K562 (cell line): ENCODE measurements at regions not wholly inside any gene's neighbourhood (a gene's known extent, or its start where the extent isn't known, plus 50 kb on each side); places are given as distances from the start of the nearest gene placed in this dataset.

Source experiments
- ATAC-seq: fragments of 200-7000 bp; cut with Tn5 transposase; 3 replicates; pipeline ENCODE4 v1.9.1; 2020; ENCODE audit warnings: moderate library complexity
- BruUV-seq: library from RNA; stranded (reverse); fragments of 400-500 nt; replicated peaks from 2 replicates; lab custom pipeline; 2021; lab: Mats Ljungman, UMichigan
- CTCF ChIA-PET: fragments of 300-600 bp; formaldehyde crosslinking; extraction: SDS; loops from one replicate; lab custom pipeline; 2021; ENCODE audit warnings: low intra/inter-chr PET ratio; lab: Yijun Ruan, JAX
- POLR2A ChIA-PET: fragments of 300-600, 350-650 bp; sonication (Branson Sonifier 250); formaldehyde crosslinking; extraction: SDS; loops from one replicate; lab custom pipeline; 2021; ENCODE audit warnings: antibody characterized with exemption, inconsistent platforms; lab: Yijun Ruan, JAX
- DNase-seq, 4 experiments: peaks; one replicate each; pipeline versions ENCODE4 v3.0.0 to v3.0.0-alpha.2; 2011 to 2018; ENCODE audit warnings: low spot score in 3 of 4, mixed read lengths in 3 of 4; ENCODE audit errors: extremely low read depth in 1 of 4
- FAIRE-seq: peaks from 2 replicates; lab custom pipeline; 2011; peaks lifted over from hg19 to GRCh38; lab: Jason Lieb, UNC
- H2AFZ ChIP-seq: 2 replicates; pipeline ENCODE4 v1.6.0; 2011; ENCODE audit warnings: low read depth, low read length, control low read depth, inconsistent platforms
- H3K27ac ChIP-seq: fragments of 200-600 bp; 3 replicates; pipeline ENCODE4 v1.8.0; 2011; ENCODE audit warnings: low read depth, mild to moderate bottlenecking, control low read depth, inconsistent platforms, low read length, moderate library complexity, mixed read lengths; ENCODE audit errors: extremely low read depth
- H3K27me3 ChIP-seq, 2 experiments: fragments of 300-600 bp in 1 of 2; 2 replicates in 1 of 2; 3 replicates in 1 of 2; pipeline versions ENCODE4 v1.6.0 to v1.8.0; 2011; ENCODE audit warnings: inconsistent platforms in 2 of 2, low read length in 2 of 2, mild to moderate bottlenecking in 1 of 2, mixed read lengths in 1 of 2, moderate library complexity in 1 of 2; ENCODE audit not compliant: control insufficient read depth in 2 of 2, insufficient read depth in 2 of 2
- H3K36me3 ChIP-seq: fragments of 300-600 bp; 3 replicates; pipeline ENCODE4 v1.8.0; 2011; ENCODE audit warnings: mild to moderate bottlenecking, low read length, inconsistent platforms; ENCODE audit not compliant: control insufficient read depth, insufficient read depth
- H3K4me1 ChIP-seq, 2 experiments: fragments of 200-600 bp in 1 of 2; replicated peaks in 1 of 2; 2 replicates in 1 of 2; 3 replicates in 1 of 2; pipeline versions ENCODE4 v1.5.1 to v1.8.0; 2011; ENCODE audit warnings: inconsistent platforms in 2 of 2, low read length in 2 of 2, mild to moderate bottlenecking in 1 of 2, mixed read lengths in 1 of 2, moderate library complexity in 1 of 2; ENCODE audit not compliant: control insufficient read depth in 2 of 2, insufficient read depth in 2 of 2
- H3K4me2 ChIP-seq: 2 replicates; pipeline ENCODE4 v1.6.1; 2011; ENCODE audit warnings: low read length, control low read depth, inconsistent platforms, mixed read lengths; ENCODE audit not compliant: insufficient read depth
- H3K4me3 ChIP-seq: fragments of 200-600 bp; sonication (generic), shearing (Covaris generic); 2 replicates; pipeline ENCODE4 v1.5.1; 2016; ENCODE audit warnings: control low read depth, inconsistent platforms
- H3K79me2 ChIP-seq: fragments of 200-600 bp; 3 replicates; pipeline ENCODE4 v1.8.0; 2011; ENCODE audit warnings: low read length, inconsistent platforms; ENCODE audit not compliant: control insufficient read depth, insufficient read depth
- H3K9ac ChIP-seq, 2 experiments: 2 replicates each; pipeline versions ENCODE4 v1.6.0 to v1.6.1; 2011; ENCODE audit warnings: low read depth in 2 of 2, low read length in 2 of 2, control low read depth in 1 of 2, inconsistent platforms in 1 of 2, mild to moderate bottlenecking in 1 of 2, mixed read lengths in 1 of 2; ENCODE audit not compliant: insufficient read depth in 1 of 2
- H3K9me1 ChIP-seq: one replicate; pipeline ENCODE4 v1.6.0; 2011; ENCODE audit warnings: inconsistent platforms, mild to moderate bottlenecking, low read length, moderate library complexity; ENCODE audit not compliant: control insufficient read depth, insufficient read depth
- H3K9me3 ChIP-seq: replicated peaks from 2 replicates; pipeline ENCODE4 v1.5.1; 2011; ENCODE audit warnings: low read depth, low read length, inconsistent platforms; ENCODE audit not compliant: control insufficient read depth, insufficient read depth
- H4K20me1 ChIP-seq: replicated peaks from 2 replicates; pipeline ENCODE4 v1.6.1; 2011; ENCODE audit warnings: low read length, inconsistent platforms, mixed read lengths; ENCODE audit not compliant: control insufficient read depth, insufficient read depth
- DIDO1 ChIP-seq: fragments of 450-650 bp; IDR thresholded peaks from 2 replicates; pipeline ENCODE4 v1.6.1; 2016; ENCODE audit warnings: low read depth, missing biosample characterization, missing genetic modification characterization
- GATAD2A ChIP-seq: fragments of 450-650 bp; IDR thresholded peaks from 2 replicates; pipeline ENCODE4 v1.6.1; 2017
- ILK ChIP-seq: fragments of 450-650 bp; IDR thresholded peaks from 2 replicates; pipeline ENCODE4 v1.6.1; 2016; ENCODE audit warnings: missing genetic modification characterization, low read depth, mild to moderate bottlenecking, missing compliant biosample characterization, moderate library complexity, borderline replicate concordance
- IRF1 ChIP-seq: sonication (generic); formaldehyde crosslinking; IDR thresholded peaks from 2 replicates; pipeline ENCODE4 v1.8.0; 2022; ENCODE audit warnings: missing genetic modification reagents, mild to moderate bottlenecking, borderline replicate concordance
- KDM4B ChIP-seq, 2 experiments: fragments of 450-650 bp in 1 of 2; sonication (generic) in 1 of 2; IDR thresholded peaks; 2 replicates each; pipeline ENCODE4 v1.6.1; 2016 to 2017; ENCODE audit warnings: borderline replicate concordance in 2 of 2, antibody characterized with exemption in 1 of 2, low read depth in 1 of 2, mild to moderate bottlenecking in 1 of 2
- MAFG ChIP-seq: fragments of 450-650 bp; conservative IDR thresholded peaks from 2 replicates; pipeline ENCODE4 v1.6.1; 2016; ENCODE audit warnings: missing genetic modification characterization, missing compliant biosample characterization
- NBN ChIP-seq: fragments of 450-650 bp; IDR thresholded peaks from 2 replicates; pipeline ENCODE4 v1.6.1; 2016; ENCODE audit warnings: low read depth, mild to moderate bottlenecking
- PCBP2 ChIP-seq: fragments of 200-400 bp; formaldehyde crosslinking; IDR thresholded peaks from 2 replicates; pipeline ENCODE4 v1.6.1; 2018; ENCODE audit warnings: low read length, low read depth, mild to moderate bottlenecking, moderate library complexity; ENCODE audit not compliant: poor library complexity, severe bottlenecking
- SLC30A9 ChIP-seq: fragments of 250-450 bp; sonication (Bioruptor Pico); IDR thresholded peaks from 2 replicates; pipeline ENCODE4 v1.8.0; 2022; ENCODE audit warnings: mild to moderate bottlenecking, moderate library complexity
- SMAD2 ChIP-seq: fragments of 150-350 bp; IDR thresholded peaks from 2 replicates; pipeline ENCODE4 v1.6.1; 2014; ENCODE audit warnings: low read depth, mild to moderate bottlenecking, low read length
- SRF ChIP-seq, 2 experiments: fragments of 250-450, 450-650 bp in 1 of 2; sonication (Bioruptor Pico) in 1 of 2; sonication (generic) in 1 of 2; formaldehyde crosslinking; IDR thresholded peaks; 2 replicates each; pipeline versions ENCODE4 v1.5.0 to v1.5.1; 2020 to 2022; ENCODE audit warnings: mild to moderate bottlenecking in 1 of 2, missing genetic modification reagents in 1 of 2
- ZNF133 ChIP-seq: fragments of 250-450 bp; sonication (Bioruptor Pico); IDR thresholded peaks from 2 replicates; pipeline ENCODE4 v1.4.0; 2020; ENCODE audit warnings: mild to moderate bottlenecking
- ZNF263 ChIP-seq: sonication (generic); formaldehyde crosslinking; IDR thresholded peaks from 2 replicates; pipeline ENCODE4 v1.8.0; 2022; ENCODE audit warnings: mild to moderate bottlenecking, missing genetic modification reagents, borderline replicate concordance
- ZNF764 ChIP-seq: fragments of 250-450 bp; sonication (Bioruptor Pico); IDR thresholded peaks from 2 replicates; pipeline ENCODE4 v1.4.0; 2020; ENCODE audit warnings: low read depth, mild to moderate bottlenecking, moderate library complexity
- WGBS: fragments of 100-300 bp; shearing (Covaris generic); methylation state at CpG from one replicate; pipeline ENCODE4 v1.1.6; 2016; ENCODE audit warnings: low coverage, mixed read lengths; ENCODE audit not compliant: insufficient coverage; ENCODE audit errors: missing lambda C conversion rate; 5-methylcytosine and 5-hydroxymethylcytosine counted together
- in situ Hi-C: fragments of 300-500 bp; cut with MboI; formaldehyde crosslinking; loops from 4 replicates; pipeline ENCODE4 v1.15.0; 2018; ENCODE audit warnings: inconsistent platforms, mixed read lengths
- intact Hi-C: fragments of 100-400 bp; cut with micrococcal nuclease; formaldehyde crosslinking; loops from 2 replicates; pipeline ENCODE4 v1.14.2; 2022
- TF ChIP-seq, protein P1 (sequence below): fragments of 250-450 bp; sonication (Bioruptor Pico); IDR thresholded peaks from 2 replicates; pipeline ENCODE4 v1.5.0; 2020; ENCODE audit warnings: mild to moderate bottlenecking, borderline replicate concordance

GRCh38 chr13:54879036-54879435, 1850.4 kb downstream of the OLFM4 start:
- ChIA-PET CTCF (no interaction called here), POLR2A (no interaction called here)
- 4% methylated on average over 2 of the region's 2 CpGs for WGBS
- H3K9ac ChIP-seq = no peak overlapping the region
- H3K9me1 ChIP-seq = no peaks in the 10 kb centered on the region
- H3K27ac ChIP-seq = no peak overlapping the region
- H2AFZ ChIP-seq = no peak overlapping the region
- H3K4me2 ChIP-seq = no peak overlapping the region
- H4K20me1 ChIP-seq = no peaks in the 10 kb centered on the region
- no peaks in the 10 kb centered on the region for H3K4me1 ChIP-seq
- no peaks in the 10 kb centered on the region for H3K36me3 ChIP-seq
- ATAC-seq = no peak
- H3K9me3 ChIP-seq = no peaks in the 10 kb centered on the region
- in situ Hi-C loops = no loop called here
- no peak for DNase-seq
- BruUV-seq = no TSS peak
- intact Hi-C loops = no loop called here
- no peaks in the 10 kb centered on the region for H3K79me2 ChIP-seq
- H3K27me3 ChIP-seq = no peaks in the 10 kb centered on the region
- FAIRE-seq = no peak
- TF ChIP-seq GATAD2A (no peak), ZNF764 (CRISPR knock-in tag) (no peak), ZNF133 (CRISPR knock-in tag) (no peak), MAFG (tag) (no peak)
- no peak overlapping the region for H3K4me3 ChIP-seq

DNA sequence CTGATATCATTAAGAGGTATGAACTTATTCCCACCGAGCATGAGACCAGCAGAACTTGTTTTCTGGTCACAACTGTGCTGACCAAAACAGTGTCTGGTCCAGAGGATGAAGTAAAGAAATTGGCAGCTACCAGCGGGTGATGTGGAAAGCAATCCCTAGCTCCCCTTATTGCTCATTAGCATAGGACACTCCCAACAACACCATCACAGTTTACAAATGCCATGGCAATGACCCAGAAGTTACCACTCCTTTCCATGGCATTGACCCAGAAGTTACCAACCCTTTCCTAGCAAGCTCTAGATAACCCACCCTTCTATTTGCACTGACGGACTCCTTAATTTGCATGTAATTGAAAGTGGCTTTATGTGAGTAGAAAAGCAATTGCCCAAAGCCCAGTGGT, 1856.1 kb downstream of the OLFM4 start:
- no peak for DNase-seq
- BruUV-seq = no TSS peak
- H2AFZ ChIP-seq = no peak overlapping the region
- intact Hi-C loops = no loop called here
- no peak overlapping the region for H3K4me2 ChIP-seq
- no peak overlapping the region for H3K4me3 ChIP-seq
- H3K27me3 ChIP-seq = no peaks in the 10 kb centered on the region
- H3K4me1 ChIP-seq = no peaks in the 10 kb centered on the region
- POLR2A ChIA-PET = no interaction called here
- in situ Hi-C loops = no loop called here
- no peak overlapping the region for H3K9ac ChIP-seq
- no peaks in the 10 kb centered on the region for H4K20me1 ChIP-seq
- no peak for FAIRE-seq
- H3K79me2 ChIP-seq = no peaks in the 10 kb centered on the region
- no peaks in the 10 kb centered on the region for H3K36me3 ChIP-seq
- ATAC-seq = no peak
- CTCF ChIA-PET = no interaction called here
- H3K9me3 ChIP-seq = no peaks in the 10 kb centered on the region
- 4% methylated on average over 2 of the region's 3 CpGs for WGBS
- H3K9me1 ChIP-seq = no peaks in the 10 kb centered on the region
- no peak overlapping the region for H3K27ac ChIP-seq
- no peak for TF ChIP-seq ZNF263
- TF ChIP-seq, protein P1, sequence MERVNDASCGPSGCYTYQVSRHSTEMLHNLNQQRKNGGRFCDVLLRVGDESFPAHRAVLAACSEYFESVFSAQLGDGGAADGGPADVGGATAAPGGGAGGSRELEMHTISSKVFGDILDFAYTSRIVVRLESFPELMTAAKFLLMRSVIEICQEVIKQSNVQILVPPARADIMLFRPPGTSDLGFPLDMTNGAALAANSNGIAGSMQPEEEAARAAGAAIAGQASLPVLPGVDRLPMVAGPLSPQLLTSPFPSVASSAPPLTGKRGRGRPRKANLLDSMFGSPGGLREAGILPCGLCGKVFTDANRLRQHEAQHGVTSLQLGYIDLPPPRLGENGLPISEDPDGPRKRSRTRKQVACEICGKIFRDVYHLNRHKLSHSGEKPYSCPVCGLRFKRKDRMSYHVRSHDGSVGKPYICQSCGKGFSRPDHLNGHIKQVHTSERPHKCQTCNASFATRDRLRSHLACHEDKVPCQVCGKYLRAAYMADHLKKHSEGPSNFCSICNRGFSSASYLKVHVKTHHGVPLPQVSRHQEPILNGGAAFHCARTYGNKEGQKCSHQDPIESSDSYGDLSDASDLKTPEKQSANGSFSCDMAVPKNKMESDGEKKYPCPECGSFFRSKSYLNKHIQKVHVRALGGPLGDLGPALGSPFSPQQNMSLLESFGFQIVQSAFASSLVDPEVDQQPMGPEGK = no peak
- no peak for TF ChIP-seq IRF1 (CRISPR knock-in tag)
- TF ChIP-seq ILK (tag) = no peak
- TF ChIP-seq KDM4B (IDR thresholded peaks at IDR 0.05; ENCODE audit: borderline replicate concordance in 2 of 2, low read depth in 1 of 2) = no peak
- no peak for TF ChIP-seq SLC30A9 (CRISPR knock-in tag)
- TF ChIP-seq SRF (CRISPR knock-in tag; IDR thresholded peaks at IDR 0.05) = no peak
- no peak for TF ChIP-seq SMAD2
- TF ChIP-seq NBN = no peak
- TF ChIP-seq PCBP2 = no peak
- no peak for TF ChIP-seq DIDO1 (tag)
